ENCODE measurements at regions not wholly inside any gene's neighbourhood (a gene's known extent, or its start where the extent isn't known, plus 50 kb on each side); places are given as distances from the start of the nearest gene placed in this dataset.
"Not testable (repeated sequence)": the region's sequence is repeated elsewhere in the genome, so short reads cannot be mapped to it uniquely, and the experiment has no call there.

DNA sequence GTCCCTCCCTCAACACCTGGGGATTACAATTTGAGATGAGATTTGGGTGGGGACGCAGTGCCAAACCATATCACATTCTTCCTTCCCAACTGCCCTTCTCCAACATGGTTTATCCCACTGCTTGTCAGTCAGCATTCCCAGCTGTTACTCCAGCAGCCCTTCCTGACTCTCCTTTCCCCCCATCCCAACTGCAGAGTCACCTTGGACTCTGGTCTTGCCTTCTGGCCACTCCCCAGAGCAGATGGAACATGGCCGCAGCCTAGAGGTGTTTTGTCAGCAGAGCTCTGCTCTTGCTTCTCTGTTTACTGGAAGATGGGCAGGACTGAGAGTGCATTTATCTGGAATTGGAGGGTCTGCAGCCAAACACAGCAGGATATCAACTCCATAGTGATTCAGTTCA, 51.2 kb upstream of the MEX3C start:
- DNase-seq: no peak

DNA sequence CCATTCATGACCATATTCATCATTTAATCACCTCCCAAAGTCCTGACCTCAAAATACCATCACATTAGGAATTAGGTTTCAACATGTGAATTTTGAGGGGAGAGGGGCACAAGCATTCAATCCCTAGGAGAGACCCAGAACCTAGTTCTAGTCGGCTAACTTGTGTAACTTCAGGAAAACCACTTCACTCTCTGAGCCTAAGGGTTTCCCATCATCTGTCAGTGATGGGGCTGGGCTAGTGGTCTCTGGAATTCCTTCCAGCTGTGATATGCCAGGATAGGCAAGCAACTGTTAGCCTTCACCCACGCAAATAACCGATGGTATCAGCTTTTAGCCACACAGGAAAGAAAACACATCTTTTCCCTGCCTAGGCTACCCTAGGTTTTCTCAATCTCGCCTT, 52.5 kb upstream of the MEX3C start:
- DNase-seq: no peak

- no peak for DNase-seq
These were observed 53.1 kb upstream of the MEX3C start for GRCh38 chr18:51250458-51251024.

DNA sequence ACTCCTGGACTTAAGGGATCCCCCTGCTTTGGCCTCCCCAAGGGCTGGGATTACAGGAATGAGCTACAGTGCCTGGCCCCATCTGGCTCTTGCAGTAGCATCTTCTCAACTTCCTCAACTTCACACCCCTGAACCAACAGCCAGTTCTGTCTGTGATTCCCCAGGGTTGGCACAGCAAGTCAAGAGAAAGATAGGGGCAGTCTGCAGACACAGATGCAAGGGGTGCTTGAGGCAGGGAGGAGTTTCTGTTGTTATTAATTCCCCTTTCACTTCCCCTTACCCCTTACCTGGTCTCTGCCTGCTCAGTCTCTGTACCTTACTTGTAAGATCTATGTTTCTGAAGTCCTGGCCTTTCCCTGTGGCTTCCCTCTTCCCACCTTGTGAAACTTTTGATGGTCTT, 54.1 kb upstream of the MEX3C start:
- DNase-seq: no peak

DNA sequence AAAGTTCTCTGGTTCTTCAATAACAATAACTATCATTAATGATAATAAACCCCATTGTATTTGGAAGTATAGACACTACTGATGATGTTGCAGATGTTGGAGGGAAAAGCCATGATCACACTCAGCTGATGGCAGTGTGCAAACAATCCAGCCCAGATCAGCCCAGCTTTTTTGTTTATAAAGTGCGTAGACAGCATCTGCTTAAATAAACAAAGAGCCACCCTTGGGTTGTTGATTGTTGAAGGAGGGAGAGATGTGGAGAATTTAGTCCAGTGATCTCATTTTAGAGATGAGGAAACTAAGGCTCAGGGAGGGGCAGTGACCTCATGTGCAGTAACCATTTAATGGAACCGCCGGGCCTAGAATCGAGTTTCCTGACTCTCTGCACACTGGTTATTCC, 56.0 kb upstream of the MEX3C start:
- DNase-seq: peak; percentile 18

- DNase-seq: no peak
These were observed 58.2 kb upstream of the MEX3C start for GRCh38 chr18:51255693-51256092.

GRCh38 chr18:51257150-51257549, 59.7 kb upstream of the MEX3C start:
- DNase-seq: no peak

GRCh38 chr18:51260118-51260517, 62.6 kb upstream of the MEX3C start:
- no peak for DNase-seq

DNA sequence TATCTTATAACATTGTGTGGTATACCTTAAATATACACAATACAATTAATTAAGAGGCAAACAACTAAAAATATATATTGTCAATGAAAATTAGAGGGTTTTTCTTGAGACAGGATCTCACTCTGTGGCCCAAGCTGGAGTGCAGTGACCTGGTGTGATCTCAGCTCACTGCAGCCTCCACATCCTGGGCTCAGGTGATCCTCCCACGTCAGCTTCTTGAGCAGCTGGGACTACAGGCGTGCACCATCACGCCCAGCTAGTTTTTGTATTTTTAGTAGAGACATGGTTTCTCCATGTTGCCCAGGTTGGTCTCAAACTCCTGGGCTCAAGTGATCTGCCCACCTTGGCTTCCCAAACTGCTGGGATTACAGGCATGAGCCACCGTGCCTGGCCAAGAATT, 68.6 kb upstream of the MEX3C start:
- not testable (repeated sequence) for DNase-seq

GRCh38 chr18:51266773-51267172, 69.3 kb upstream of the MEX3C start:
- DNase-seq: no peak

DNA sequence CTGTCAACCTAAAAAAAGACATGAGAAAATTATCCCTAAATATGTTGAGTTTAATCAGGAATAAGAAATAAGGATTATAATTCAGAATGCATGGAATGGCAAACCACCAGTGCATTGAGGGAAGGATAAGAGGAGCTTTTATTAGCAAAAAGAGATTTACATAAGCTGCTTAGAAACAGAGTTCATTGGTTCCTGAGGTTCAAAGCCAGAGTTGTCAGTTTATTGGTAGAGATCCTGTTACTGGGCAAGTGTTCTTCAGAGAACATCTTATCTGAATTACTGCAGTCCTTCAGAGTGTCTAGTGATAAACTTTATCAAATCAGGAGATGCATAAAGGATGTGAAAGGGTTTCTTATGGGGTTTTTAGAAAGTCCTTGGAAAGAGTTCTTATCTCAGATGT, 76.0 kb upstream of the MEX3C start:
- no peak for DNase-seq

DNA sequence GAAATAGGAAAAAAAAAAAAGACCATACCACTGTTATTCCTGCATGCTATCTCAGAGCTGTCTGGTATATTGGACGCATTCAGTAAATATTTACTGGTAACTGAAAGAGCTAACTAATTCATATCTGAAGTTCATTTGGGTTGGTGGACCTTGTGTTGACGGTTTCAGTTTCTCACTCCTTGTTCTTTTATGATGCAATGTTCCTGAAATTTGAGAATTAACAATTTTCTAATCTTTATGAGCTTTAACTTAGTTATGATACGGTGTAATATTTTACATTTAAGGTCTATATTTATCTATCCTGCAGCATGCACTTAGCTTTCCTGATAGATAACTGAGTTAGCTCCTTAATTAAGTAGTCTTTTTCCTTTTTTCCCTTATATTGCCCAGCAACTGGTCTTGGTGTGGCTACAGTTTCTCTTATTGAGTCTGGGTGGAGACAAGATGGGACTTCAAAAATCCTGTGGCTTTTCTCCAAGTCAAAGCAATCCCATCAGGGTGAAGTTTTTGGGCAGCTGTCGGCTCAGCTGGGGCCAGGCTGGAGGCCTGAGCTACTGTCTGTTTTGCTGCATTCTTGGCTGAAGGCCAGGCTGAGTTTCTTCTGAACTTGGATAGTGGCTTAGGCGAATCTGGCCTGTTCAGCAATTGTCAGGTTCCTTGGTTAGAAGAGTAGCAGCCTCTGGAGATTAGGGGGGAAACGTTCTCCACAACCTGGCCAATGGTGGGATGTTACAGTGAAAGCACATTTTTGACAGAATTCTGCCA, 78.4 kb upstream of the MEX3C start:
- DNase-seq: no peak

DNA sequence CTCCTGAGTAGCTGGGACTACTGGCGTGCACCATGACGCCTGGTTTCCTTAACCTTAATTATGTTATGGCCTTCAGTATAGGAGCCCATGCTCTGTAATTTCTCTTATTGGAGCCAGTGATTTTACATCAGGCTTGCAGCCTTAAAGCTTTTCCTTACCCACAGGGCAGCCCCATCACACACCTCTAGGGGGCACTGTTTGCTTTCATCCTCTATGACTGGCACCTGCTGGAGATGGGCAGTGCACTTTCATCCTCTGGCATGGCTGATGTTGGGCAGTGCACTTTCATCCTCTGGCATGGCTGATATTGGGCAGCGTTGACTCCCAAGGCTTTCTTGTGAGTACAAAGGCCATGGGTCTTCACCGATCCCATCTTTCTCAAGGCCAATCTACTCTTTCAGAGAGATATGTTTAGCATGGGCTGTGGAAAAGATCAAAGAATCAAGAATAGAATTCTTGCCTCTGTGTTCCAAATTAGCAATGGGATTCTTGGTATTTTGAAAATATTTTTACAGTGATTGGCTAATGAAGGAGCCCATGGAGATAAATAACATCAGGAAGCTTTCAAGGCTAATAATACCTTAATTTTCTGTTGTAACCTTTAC, 80.7 kb upstream of the MEX3C start:
- peak; percentile 29 for DNase-seq

DNA sequence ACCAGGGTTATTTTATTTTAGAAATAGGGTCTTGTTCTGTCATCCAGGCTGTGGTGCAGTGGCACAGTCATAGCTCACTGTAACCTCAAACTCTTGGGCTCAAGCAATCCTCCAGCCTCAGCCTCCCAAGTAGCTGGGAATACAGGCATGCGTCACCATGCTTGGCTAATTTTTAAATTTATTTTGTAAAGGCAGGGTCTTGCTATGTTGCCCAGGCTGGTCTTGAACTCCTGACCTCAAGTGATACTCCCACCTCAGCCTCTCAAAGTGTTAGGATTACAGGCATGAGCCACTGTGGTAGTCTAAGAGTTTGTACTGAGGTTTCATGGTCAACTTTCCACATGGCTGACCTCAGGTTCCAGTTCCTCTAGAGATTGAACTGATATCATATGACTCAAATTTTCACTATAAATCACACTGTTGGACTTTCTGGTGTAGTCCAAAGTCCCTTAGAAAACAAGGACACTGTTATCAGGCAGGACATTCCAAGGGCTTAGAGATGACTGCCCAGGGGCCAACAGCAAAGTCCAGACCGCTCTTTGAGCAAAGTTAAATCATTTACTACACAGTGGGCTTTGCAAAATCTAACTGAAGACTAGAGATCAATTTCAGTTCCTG, 82.0 kb upstream of the MEX3C start:
- no peak for DNase-seq

DNA sequence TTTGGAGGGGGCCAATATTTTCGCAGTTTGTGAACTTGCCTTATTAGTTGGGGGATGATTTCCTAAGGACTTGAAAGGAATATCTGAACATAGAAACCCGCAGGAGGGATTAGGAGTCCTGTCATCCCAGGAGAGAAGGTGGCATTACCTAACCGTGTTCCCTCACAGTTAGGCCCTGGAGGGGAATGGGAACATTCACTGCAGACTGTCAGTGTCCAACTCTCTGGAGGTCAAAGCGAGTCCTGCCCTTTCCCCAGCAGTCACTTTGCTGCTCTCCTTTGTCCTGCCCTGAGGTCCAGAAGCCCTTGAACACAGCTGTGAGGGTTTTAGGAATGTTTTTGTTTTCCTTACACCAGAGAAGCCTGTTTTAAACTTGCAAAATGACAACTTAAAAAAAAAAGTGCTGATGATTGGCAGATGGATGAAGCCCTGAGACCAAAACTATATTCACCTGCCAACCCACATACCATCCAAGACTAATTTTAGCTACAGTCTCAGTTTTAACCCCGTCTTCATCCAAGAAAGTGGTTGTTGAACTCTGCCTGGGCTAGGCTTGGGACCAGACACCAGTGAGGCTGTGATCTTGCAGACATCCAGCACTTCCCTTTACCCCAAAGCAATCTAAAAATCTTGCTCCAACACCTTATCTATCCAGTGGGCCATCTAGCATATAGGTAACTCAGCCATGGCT, 90.5 kb upstream of the MEX3C start:
- no peak for DNase-seq

DNA sequence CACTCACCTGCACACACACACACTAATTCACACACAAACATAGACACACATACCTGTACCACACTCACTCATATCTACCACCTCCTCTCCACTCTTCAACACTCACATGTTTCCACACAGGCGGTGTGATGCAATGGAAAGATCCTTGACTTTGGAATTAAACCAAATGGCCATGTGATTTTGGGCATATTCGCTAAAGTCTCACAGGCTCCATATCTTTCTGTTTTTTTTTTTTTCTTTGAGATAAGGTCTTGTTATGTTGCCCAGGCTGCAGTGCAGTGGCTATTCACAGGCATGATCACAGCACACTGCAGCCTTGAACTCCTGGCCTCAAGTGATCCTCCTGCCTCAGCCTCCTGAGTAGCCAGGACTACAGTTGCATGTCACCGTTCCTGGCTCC, 91.1 kb upstream of the MEX3C start:
- DNase-seq: no peak

DNA sequence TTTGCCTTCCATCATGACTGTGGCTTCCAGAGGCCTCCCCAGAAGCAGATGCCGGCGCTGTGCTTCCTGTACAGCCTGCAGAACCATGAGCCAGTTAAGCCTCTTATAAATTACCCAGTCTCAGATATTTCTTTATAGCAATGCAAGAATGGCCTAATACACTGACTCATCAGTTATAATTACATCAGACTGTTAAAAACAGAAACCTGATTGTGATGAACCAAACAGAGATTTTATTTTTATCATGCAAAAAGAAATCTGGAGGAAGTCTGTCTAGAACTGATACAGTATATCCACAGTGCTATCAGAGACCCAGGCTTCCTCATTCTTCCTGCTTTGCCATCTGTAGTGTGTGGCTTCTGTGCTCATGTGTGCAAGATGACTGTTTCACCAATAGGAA, 93.4 kb upstream of the MEX3C start:
- no peak for DNase-seq

DNA sequence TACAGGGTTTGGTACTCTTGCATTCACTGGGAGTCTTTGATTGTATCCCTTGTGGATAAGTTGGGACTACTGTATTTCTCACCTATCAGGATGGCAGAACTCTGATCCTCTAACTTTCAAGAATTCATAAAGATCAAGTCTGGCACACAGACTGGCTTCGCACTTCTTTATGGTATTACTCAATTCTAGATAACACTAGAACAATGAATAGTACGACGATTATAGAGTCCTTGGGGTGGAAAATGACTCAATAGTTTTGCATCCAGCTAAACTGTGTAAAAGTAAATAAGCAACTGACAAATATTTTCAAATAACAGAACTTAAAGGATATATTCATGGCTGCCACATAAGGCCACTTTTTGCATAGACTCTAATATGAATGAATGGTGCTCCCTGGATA, 103.4 kb upstream of the MEX3C start:
- DNase-seq: no peak

GRCh38 chr18:51301376-51301775, 103.9 kb upstream of the MEX3C start:
- DNase-seq: no peak

DNA sequence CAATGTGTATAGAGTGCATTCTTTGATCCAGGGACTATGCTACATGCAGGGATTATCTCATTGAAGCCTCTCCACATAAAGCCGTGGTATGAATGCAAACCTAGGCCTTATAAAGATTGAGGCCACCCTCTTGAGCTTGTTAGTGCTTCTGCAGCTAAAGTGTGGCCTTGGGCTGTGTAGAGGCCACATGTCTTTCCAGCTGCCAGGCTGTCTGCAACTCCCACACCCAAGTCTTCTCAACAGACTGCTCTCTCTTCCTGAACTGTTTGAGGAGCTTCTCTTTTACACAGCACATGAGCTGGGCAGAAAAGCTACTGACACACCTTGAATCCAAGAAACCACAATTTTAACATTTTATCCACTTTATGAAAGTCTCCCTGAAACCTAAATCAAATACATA, 119.2 kb upstream of the MEX3C start:
- no peak for DNase-seq

DNA sequence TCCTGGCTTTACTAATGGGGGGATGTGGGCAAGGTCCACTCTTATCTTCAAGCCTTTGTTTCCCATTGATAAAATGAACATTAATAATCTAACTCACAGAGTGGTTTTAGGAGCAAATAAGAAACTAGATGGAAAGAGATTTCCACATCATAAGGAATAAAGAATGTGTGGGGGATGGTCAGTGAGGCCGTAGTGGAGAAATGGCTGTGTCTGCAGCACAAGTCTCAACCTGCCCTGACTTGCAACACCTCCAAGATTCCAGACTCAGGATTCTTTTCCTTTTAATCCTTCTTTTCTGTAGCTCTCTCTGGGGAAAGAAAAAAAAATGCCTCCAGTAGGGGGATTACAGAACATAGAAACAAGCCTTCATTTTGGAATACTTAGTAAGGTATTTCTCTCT, 124.2 kb upstream of the MEX3C start:
- no peak for DNase-seq

GRCh38 chr18:51323961-51324360, 126.5 kb upstream of the MEX3C start:
- DNase-seq: no peak

GRCh38 chr18:51330148-51330547, 132.7 kb upstream of the MEX3C start:
- DNase-seq: no peak

GRCh38 chr18:51330739-51331138, 133.3 kb upstream of the MEX3C start:
- DNase-seq: no peak

Data from NCI-H774 (cell line).